GM21723 (cell line): ENCODE measurements at regions not wholly inside any gene's neighbourhood (a gene's known extent, or its start where the extent isn't known, plus 50 kb on each side); places are given as distances from the start of the nearest gene placed in this dataset.
"Not testable (repeated sequence)": the region's sequence is repeated elsewhere in the genome, so short reads cannot be mapped to it uniquely, and the experiment has no call there.

Experiments
- ATAC-seq: cut with Tn5 transposase; IDR thresholded peaks from one replicate; pipeline ENCODE4 v1.9.1; 2021; ENCODE audit warnings: mild to moderate bottlenecking, moderate library complexity; ENCODE audit not compliant: unreplicated experiment

DNA sequence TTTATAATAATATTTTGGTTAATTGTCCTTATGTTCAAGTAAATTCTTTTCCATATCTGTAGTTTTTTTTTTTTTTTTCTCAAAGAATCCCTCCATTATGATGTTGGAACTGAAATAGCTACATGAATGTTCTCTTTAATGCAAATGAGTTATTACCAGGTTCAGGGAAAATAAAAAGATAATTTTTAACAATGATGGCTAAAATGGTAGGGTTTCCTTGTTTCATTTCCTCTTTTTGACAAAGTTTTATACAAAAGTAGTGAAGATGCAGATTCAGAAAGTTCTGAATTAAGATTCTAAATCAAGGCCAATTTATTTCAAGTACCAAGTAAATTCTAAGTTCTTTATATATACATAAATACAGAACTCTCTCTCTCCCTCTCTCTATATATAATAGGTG is 779.0 kb upstream of the INTU start:
- ATAC-seq = no peak

DNA sequence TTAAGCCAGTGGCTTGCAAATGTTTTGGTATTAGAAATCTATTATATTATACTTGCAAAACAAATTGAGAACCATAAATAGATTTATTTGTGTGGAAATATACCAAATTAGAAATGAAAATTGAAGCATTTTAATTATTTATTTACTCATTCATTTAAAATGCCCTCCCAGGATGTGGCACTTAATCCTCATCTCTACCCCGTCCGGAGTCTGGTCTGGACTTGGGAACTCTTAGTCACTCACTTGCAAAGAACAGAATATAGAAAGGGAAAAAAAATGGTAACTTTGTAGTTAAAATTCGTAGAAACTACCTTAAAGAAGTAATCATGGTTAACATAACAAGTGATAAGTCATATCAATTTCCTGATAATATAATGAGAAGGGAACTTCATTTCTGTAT is 775.9 kb upstream of the INTU start:
- no peak for ATAC-seq

DNA sequence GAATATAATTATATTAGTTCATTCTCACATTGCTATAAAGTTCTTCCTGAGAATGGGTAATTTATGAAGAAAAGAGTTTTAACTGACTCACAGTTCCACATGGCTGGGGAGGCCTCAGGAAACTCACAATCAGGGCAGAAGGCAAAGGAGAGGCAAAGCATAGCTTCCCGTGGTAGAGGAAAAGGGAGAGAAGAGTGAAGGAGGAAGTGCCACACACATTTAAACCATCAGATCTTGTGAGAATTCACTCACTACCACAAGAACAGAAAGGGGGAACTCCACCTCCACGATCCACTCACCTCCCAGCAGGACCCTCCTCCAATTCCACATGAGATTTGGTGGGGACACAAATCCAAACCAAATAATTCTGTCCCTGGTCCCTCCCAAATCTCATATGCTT is 773.4 kb upstream of the INTU start:
- no peak for ATAC-seq

DNA sequence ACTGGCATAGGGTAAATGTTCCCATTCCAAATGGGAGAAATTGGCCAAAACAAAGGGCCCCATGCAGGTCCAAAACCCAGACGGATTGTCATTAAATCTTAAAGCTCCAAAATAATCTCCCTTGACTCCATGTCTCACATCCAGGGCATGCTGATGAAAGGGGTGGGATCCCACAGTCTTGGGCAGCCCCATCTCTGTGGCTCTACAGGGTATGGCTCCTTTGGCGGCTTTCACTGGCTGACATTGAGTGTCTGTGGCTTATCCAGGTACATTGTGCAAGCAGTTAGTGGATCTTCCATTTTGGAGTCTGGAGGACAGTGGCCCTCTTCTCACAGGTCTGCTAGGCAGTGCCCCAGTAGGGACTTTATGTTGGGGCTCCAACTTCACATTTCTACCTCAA is 772.9 kb upstream of the INTU start:
- ATAC-seq = no peak

DNA sequence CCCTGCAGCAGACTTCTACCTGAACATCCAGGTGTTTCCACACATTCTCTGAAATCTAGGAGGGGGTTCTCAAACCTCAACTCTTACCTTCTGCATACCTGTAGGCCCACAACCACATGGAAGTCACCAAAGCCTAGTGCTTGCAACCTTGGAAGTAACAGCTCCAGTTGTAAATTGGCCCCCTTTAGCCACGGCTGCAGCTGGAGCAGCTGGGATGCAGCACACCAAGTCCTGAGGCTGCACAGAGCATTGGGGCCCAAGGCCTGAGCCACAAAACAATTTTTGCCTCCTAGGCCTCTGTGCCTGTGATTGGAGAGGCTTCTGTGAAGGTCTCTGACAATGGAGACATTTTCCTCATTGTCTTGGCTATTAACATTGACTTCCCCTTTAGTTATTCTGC is 772.4 kb upstream of the INTU start:
- no peak for ATAC-seq

DNA sequence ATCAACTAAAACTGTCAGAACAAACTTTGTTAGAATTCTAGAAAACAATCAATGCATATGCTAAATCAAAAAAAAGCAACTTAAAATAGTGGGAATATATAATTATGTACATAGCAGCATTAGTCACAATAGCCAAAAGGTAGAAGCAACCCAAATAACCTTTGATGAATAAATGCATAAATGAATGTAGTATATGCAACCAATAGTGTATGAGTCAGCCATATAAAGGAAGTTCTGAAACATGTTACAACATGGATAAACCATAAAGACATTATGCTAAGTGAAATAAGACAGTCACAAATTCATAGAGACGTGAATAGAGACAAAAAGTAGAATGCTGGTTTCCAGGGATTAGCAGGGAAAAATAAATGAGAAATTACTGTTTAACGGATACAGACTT is 762.8 kb upstream of the INTU start:
- no peak for ATAC-seq

DNA sequence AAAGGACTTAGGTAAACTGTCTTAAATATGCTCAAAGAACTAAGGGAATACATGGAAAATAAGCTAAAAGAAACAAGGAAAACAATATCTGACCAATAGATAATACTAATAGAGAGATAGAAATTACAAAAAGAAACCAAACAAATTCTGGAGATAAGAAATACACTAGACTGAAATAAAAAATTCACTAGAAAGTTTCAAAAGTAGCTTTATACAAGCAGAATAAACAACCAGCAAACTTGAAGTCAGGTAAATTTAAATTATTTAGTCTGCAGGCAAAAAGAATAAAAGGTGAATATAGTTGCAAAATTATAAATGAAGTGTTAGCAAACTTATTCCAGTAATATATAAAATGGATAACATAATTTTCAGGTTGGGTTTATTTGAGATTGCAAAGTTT is 760.9 kb upstream of the INTU start:
- no peak for ATAC-seq

DNA sequence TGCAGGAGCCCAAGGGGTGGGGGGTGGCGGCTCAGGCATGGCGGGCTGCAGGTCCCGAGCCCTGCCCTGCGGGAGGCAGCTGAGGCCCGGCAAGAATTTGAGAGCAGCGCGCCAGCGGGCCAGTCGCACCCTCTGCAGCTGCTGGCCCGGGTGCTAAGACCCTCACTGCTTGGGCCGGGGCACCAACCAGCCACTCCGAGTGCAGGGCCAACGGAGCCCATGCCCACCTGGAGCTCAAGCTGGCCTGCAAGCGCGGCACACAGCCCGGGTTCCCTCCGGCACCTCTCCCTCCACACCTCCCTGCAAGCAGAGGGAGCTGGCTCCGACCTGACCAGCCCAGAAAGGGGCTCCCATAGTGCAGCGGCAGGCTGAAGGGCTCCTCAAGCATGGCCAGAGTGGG is 758.2 kb upstream of the INTU start:
- ATAC-seq = no peak

DNA sequence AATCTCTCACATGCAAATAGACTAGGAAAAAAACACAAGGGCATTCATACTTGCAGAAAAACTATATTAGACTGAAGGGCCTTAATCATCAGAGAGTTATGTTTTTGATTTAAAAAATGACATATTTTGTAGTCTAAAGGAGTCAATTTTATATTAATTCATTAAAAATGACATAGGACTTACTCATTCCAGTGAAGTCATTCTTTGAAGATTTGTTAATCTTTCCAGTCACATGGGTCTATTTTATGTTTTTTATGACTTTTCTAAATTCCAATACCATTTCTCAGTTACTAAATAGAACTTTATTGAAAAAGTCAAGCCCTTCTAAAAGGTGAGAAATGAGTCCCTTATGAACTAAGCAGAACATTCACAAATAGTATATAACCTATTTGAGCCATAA is 743.8 kb upstream of the INTU start:
- no peak for ATAC-seq

DNA sequence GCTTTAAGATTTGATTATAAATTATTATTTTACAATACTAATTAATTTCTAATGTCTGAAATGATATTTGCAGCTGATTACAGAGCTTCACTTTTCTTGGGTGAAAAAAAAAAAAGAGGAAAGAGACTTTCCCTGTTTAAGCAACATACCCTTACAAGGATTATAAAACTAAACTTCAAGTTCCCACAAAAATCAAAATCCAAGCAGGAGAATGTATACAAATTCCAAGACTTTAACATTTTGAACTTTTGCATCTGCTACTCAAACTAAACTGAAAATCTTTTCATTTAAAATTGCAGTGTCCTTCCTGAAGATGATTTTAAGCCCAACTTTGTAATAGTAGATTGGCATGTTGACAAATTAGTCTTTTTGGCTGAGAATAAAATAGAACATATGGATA is 742.4 kb upstream of the INTU start:
- no peak for ATAC-seq

DNA sequence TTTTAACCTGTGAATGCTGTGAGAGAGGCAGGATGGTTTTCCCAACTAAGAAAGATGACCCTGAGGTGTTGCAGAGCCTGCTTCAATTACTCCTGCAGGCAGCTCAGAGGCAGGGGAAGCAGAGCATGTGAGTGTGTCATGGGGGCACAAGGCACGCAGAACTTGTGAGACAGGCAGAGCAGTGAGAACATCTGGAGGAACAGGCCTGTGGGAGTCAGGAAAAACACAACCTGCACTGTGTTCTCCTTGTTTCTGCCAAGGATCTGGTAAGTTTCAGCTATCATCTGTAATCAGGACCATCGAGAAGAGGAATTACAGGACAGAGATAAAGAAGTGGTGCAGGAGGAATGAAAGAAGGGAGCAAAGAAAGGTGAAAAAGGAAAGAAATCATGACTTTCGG is 741.8 kb upstream of the INTU start:
- no peak for ATAC-seq

DNA sequence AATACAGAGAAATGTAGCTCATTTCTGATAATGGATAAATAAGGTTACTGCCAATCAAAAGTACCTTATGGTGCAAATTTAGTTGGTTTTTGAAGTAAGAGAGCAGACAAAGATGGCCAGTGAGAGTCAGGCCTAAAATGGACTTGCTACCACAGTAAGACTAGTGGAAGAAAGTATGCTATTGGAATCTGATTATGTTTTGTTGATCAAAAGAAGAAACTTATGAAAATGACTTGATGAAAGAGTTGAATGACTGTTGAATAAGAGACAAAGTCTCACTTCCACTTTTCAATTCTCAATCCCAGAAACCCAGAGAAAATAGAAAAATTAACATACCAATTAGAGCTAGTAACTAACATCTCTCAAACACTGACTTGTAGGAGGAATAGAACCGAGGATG is 737.8 kb upstream of the INTU start:
- ATAC-seq = no peak

DNA sequence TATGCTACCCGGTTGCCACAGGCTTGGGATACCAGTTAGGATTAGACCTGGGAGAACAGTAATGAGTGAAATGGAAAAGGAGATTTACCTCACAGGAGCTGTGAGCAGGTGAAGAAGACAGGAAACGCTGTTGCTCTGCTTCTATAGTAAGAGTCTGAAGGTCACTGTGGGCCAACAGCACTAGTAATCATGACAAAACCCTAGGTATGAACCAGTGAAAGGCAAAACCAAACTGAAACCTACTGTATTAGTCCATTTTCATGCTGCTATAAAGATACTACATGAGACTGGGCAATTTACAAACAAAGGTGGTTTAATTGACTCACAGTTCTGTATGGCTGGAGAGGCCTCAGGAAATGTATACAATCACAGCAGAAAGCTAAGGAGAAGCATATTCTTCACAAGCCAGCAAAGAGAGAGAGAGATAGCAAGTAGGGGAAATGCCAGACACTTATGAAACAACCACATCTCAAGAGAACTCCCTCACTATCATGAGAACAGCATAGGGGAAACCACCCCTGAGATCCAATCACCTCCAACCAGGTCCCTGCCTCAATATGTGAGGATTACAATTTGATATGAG is 736.7 kb upstream of the INTU start:
- ATAC-seq = no peak

DNA sequence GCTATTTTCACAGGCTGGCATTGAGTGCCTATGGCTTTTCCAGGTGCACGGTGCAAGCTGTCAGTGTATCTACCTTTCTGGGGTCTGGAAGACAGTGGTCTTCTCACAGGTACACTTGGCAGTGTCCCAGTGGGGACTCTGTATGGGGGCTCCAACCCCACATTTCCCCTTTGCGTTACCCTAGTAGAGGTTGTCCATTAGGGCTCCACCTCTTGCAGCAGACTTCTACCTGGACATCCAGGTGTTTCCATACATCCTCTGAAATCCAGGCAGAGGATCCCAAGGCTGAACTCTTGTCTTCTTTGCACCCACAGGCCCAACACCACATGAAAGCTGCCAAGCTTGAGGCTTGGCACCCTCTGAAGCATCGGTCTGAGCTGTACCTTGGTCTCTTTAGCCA is 735.7 kb upstream of the INTU start:
- ATAC-seq = no peak

DNA sequence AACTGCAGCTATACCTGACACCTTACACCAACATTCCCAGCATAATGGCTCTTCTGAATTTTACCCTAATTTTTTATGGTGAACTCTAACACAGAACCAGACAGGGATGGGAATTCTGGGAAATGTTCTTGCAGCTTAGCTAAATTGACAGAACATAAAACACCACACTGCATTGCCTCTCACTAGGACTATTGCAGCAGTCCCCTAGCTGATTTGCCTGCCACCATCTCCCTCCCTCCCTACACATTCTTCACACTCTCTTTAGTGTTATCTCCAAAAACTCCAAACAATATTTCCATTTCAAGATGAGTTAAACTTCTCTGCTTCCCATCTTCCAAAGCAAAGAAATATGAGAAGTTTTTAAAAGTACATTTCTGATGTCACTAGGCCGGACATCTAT is 733.9 kb upstream of the INTU start:
- no peak for ATAC-seq

DNA sequence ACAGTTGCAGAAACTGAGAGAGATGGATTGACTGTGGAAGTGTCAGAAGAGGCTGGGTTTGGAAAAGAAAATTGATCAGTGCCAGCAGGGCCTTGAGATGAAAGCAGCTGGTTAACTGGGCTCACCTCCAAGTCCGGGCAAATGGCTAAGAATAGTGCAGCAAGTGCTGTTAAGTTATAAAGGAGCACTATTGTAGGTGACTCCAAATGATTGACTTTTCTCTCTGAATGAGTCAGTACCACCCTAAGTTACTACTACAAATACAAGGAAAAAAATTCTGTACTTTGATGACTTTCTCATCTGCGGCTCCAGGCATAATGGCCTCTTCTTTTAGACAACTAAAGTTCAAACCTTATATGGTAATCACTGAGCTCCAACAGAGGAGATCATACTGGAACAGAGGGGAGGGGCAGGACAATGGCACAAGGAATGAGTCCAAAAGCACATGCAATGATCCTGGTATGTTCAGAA is 733.4 kb upstream of the INTU start:
- ATAC-seq = no peak

DNA sequence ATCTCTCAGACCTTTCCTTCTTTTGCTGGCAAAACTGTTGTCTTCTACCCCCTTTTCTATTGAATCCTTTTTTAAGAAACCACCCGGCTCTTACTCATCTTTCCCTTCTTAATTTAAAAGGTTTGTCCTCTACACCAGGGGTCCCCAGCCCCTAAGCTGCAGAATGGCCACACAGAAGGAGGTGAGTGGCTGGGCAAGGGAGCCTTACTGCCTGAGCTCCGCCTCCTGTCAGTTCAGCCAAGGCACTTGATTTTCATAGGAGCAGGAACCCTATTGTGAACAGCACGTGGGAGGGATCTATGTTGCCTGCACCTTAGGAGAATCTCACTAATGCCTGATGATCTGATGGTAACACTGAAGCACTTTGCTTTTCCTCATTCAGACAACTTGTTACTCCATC is 726.3 kb upstream of the INTU start:
- no peak for ATAC-seq

DNA sequence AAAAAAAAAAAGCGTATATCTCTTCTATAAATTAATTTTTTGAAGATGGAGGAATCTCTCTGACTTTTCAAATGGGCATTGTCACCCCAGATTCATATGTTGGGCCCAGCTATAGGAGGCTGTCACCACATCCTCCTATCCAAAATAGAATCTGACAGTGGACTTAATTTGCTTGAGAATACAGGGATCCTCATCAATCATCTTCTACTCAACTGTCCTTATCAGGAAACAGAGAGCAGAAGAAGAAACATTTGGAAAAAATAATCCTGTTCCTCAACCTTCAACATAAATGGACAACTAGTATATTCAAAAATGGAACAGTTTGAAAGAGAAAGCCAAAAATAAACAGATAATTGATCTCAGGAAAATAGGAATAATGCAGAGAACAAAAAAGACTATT is 725.4 kb upstream of the INTU start:
- no peak for ATAC-seq

DNA sequence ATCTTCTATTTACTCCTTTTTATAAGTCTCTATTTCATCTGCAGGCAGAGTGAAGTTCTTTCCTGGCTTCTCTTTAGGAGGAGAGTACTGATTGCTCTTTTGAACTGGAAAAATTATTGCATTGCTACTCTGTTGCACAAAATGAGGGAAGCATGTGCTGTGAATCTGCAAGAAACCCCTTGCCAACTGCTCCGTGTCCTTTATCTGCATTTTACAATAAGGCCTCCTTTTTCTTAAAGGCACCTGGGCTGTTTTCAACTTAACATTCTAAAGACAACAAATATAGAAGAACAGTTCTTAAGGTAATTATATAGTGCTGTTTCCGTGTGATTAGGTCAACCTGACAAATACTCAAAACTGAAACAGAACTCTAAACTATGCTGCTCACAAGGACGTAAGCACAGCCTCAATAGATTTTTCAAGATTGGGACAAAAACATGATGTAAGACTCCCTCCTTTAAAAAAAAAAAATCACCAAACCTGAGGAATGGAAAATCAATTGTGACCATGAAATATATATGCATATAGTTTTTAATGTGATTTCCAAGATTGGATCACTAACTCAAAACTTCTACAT is 716.6 kb upstream of the INTU start:
- ATAC-seq = no peak

DNA sequence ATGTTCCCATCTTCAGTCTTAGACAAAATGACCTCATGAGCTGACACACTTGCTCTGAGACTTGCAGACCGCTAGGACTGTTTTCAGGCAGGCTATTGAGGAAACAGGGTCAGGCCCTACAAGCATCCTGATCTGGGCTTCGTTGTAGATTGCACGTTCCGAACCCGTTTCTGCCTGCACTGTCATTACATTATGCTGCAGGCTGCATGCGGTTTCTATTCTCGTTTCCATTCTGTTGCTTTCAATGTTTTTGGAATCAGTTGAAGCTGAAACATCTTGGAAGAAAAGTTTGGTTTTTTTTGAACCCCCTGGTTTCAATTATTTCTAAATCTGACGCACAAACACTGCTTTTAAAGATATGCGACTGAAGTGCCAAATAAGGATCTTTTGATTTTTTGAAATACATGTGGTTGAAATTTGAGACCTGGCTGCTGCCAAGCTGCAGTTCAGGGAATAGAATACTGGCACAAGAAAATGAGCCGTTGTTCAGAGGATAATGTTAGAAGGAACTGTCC is 716.1 kb upstream of the INTU start:
- no peak for ATAC-seq

DNA sequence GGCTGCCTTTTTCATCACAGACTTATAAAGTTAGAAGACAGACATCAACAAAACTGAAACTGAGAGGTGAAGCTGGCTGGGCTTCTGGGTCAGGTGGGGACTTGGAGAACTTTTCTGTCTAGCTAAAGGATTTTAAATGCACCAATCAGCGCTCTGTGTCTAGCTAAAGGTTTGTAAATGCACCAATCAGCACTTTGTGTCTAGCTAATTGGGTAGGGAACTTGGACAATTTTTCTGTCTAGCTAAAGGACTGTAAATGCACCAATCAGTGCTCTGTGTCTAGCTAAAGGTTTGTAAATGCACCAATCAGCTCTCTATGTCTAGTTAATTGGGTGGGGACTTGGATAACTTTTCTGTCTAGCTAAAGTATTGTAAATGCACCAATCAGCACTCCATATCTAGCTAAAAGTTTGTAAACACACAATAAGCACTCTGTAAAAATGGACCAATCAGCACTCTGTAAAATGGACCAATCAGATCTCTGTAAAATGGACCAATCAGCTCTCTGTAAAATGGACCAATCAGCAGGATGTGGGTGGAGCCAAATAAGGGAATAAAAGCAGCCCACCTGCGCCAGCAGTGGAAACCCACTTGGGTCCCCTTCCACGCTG is 710.3 kb upstream of the INTU start:
- not testable (repeated sequence) for ATAC-seq

DNA sequence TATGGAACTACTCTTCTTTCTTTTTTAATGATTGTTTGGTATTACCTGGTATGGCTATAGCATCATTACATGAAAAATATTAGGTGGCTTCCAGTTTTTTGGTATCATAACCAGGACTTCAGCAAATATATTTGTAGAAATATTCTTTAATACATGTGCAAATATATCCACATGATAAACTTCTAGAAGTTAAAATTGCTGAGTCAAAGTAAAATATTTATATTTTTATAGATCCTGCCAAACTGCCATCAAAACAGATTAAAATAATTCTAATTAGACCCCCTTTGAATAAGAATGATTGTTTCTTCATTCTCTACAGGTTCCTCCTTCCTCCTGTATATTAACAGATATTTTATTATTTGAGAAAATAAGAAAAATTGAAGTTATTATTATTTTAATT is 708.5 kb upstream of the INTU start:
- no peak for ATAC-seq

DNA sequence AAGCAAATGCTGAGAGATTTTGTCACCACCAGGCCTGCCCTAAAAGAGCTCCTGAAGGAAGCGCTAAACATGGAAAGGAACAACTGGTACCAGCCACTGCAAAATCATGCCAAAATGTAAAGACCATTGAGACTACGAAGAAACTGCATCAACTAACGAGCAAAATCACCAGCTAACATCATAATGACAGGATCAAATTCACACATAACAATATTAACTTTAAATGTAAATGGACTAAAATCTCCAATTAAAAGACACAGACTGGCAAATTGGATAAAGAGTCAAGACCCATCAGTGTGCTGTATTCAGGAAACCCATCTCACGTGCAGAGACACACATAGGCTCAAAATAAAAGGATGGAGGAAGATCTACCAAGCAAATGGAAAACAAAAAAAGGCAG is 702.7 kb upstream of the INTU start:
- ATAC-seq = not testable (repeated sequence)
